ENCODE measurements at regions not wholly inside any gene's neighbourhood (a gene's known extent, or its start where the extent isn't known, plus 50 kb on each side); places are given as distances from the start of the nearest gene placed in this dataset.

DNA sequence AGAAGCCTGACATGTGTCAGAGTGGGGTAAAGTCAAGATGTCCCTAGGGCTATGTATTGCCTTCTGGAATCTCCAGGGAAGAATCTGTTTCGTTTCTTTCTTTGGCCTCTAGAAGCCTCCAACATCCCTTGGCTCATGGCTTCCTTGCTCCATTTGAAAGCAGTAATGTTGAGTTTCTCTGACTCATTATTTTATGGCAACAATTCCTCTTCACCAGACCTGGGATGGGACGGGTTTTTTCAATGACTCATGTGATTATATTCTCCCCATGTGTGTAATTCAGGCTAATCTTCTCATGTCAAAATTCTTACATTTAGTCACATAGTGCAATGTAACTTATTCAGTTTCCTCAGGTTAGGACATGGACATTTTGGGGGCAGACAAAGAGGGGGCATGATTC lies 1038.6 kb downstream of the CBLN2 start:
- DNase-seq (ENCODE audit: low spot score): no peak

DNA sequence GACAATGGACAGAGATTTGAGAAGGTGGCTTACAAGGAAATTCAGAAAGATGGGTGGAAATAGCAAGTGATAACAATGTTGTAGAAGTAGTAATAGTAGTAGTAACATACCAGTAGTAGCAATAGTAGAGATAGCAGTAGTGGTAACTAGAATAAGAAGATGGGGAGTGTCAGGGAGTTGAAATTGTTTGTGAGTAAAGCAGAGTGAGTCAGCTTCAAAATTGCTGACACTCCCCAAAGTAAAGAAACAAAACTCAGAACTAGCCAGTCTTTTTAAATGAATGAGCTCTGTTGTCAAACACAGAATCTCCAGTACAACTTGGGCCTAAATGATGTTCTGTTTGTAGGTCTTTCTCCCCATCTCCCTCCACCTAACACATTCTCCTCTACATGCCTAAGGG lies 1040.9 kb downstream of the CBLN2 start:
- no peak for DNase-seq (ENCODE audit: low spot score)

DNA sequence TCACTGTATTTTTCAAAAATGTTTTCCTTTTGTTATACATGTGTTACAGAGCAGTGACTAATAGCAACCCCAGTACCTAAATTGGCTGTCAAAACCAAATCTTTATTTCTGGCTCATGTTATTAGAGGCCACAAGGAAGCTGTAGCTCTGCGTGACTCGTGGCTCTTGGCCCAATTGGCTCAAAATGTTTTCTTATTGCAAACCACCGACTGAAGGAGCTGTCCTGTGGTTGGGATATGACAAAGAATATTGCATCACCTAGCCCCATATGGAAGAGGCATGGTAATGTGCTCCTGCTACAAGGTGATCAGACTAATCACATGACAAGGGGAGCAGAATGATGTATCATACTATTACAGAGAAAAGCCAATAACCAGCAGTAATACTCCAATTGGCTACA lies 1058.5 kb downstream of the CBLN2 start:
- DNase-seq (ENCODE audit: low spot score): no peak

DNA sequence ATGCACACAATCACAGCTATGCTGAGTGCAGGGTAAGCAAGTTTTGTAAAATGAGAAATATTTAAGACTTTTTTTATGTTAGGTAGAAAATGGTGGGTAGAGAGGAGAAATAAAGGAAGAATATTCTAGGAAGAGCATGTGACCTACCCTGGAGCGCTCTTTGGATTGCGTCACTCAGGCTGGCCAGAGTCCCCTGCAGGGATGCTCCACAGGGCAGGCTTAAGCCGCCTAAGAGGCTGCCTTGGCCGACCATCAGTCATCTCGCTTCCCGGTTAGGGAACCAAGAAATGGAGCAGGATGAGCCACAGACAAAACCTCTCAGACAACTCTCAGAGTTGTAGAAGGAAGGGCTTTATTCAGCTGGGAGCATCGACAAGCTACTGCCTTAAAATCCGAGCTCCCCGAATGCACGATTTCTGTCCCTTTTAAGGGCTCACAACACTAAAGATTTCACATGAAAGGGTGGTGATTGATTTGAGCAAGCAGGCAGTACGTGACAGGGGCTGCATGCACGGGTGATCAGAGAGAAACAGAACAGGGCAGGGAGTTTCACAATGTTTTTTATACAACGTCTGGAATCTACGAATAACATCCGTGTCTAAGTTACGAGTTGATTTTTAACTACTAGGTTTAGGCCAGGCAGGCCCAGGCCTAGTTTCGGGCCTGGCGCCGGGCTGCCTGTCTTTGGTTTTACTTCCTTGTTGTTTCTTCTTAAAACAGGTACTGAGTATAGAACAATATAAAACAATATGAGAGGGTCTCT lies 1072.0 kb downstream of the CBLN2 start:
- no peak for DNase-seq (ENCODE audit: low spot score)

DNA sequence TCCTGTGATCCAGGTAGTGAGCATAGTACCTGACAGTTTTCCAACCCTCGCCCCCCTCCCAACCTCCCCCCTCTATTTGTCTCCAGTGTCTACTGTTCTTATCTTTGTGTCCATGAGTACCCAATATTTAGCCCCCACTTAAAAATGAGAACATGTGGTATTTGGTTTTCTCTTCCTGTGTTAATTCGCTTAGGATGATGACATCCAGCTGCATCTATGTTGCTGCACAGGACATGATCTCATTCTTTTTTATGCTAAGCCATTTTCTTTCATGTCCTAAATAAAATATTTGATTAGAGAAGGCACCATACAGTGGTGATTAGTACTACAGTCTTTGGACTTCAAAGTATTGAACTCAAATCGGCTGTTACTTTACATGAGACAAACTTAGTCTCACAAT lies 1087.9 kb downstream of the CBLN2 start:
- DNase-seq (ENCODE audit: low spot score): no peak

DNA sequence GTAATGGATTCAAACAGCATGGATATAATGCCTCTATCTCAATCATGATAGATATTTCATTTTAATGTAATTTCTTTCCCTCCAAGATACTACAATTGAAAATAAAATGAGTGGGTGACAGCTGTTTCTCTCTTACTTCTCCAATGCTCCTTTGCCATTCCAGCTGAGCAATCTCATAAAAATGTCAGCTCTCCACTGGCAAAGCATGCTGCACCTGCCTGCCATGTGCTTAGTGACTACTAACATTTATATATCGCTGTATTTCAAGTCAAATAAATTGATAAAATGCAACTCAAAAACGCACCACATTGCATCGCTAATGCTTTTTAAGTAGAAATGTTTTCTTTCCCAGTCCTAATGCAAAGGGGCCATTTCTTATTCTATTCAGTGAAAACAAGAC lies 1093.9 kb downstream of the CBLN2 start:
- no peak for DNase-seq (ENCODE audit: low spot score)

DNA sequence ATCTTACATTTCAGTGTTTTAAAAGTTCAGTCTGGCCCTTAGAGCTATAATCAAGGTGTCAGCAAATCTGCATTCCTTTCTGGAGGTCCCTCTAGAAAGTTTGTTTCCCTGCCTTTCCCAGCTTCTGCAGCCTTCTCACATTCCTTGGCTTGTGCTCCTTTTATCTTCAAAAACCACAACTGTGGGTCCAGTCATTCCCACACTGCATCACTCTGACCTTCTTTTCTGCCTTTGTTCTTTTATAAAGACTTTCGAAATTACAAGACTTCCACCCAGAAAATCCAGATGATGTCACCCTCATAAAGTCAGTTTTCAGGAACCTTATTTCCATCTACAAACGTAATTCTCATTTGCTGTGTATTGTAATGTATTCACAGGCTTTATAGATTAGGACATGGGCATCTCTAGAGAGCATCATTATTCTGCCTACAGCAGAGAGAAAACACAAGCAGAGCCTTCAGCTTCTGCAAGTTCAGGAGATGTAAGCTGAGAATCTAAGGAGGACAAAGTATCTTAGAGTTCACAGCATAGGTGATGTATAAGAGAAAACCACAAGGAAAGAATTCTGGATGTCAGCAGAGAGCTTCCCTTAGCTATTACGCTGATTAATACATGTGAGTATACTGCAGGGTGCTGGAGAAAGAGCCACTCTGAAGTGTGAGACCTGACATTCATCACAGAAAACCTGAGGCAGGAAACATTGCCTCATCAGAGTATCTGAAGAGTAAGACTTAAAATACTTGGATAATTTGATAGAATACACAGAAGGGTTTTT lies 1100.2 kb downstream of the CBLN2 start:
- no peak for DNase-seq (ENCODE audit: low spot score)

DNA sequence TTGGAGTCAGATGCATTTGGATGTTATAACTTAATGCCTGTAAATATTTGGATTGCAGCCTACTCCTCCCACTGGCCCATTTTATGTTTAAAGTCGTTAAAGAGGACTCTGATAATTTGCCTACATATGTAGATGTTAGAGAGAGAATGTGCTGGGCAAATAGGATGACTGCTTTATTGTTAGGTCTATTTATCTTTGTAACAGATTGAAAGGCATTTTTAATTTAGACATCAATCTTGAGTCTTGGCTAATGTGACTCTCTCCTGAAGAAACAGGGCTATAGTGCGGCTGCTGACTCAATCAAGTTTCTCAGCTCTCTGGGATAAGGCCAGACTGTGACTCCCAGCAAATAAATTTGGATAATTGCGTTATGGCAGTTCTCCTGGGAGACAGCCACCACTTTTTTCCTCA lies 1101.4 kb downstream of the CBLN2 start:
- no peak for DNase-seq (ENCODE audit: low spot score)

DNA sequence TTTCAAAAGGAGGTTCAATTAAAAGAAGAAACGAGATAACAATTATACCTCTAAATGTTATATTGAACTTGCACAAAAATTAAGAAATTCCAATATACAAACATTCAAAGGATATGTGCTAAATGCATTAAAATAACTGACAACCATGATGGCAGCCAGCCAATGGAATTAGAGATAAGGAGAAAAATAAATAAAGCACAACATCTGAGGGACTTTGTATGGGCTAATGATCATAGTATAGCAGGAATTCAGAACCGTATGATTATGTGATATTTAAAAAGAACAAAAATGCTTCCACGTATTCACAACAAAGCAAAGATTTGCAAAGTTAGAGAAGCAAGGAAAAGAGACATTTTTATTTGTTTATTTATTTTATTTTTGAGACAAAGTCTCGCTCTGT lies 1103.0 kb downstream of the CBLN2 start:
- DNase-seq (ENCODE audit: low spot score): no peak

DNA sequence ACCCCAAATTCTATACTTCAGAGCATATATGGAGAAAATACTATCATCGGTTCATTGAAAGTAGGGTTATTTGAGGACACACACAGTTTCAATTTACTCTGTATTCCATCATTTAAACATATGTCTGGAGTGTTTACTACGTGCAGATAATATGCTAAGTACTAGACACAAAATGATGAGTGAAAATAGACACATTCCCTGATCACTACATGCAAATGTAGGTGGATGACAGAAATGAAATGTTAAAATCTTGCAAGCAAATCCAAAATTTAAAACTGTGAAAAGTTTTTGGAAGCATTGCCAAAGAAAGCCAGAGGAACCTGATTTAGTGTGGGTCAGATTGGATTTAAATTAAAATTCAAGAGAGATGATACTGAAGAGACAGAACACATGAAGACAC lies 1106.6 kb downstream of the CBLN2 start:
- DNase-seq (ENCODE audit: low spot score): no peak

DNA sequence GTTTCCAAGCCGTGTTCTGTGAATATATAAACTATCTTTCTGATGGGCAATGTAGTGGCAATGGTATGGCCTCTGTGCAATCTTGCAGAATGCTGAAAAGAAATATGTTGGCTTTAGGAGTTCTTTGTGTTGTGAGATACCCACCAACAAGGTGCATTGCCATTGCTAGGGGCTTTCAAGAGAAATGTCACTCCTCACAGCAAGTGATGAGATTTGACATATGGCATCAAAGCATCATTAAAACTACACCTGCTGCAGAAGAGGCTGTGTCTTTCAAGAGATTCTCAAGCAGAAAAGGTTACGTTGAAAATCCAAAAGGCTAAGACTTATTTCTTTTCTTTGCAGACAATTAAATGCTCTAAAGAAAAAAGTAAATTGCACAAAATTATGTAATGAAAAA lies 1110.8 kb downstream of the CBLN2 start:
- no peak for DNase-seq (ENCODE audit: low spot score)

DNA sequence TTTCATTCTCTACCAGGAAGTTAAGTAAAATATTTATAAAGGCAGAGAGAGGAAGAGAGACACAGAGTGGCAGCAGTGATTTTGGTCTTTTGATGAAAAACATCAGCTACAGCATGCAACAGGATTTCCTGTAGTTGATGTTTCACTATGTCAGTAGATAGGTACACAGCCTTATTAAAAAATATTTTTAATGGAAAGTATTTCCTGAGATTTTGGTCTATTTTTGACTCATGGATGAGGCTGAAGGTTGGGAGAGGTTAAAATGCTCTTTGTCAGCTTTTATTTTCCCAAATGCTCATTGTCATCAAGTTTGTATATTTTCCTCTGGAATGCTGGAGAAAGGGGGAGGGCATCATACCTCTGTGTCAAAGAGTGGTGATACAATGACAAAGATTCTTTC lies 1112.5 kb downstream of the CBLN2 start:
- DNase-seq (ENCODE audit: low spot score): no peak

DNA sequence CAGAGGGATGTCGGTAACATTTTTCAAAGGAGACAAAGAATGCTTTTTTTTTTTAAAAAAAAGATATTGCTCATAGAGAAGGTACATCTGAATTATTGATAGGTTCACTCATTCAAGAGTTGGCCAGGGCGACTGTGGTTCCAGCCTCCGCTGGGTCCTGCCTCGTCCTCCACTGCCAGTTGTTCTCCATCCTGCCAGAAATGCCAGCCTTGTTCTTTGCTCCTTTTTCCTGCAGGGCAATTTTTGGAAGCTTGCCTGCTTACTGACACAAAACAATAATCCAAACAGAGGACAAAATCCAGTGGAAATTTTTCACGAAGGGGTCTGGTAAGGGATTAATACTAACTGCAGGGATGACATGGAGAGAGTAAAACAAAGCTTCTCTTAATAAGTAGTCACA lies 1113.0 kb downstream of the CBLN2 start:
- DNase-seq (ENCODE audit: low spot score): no peak

DNA sequence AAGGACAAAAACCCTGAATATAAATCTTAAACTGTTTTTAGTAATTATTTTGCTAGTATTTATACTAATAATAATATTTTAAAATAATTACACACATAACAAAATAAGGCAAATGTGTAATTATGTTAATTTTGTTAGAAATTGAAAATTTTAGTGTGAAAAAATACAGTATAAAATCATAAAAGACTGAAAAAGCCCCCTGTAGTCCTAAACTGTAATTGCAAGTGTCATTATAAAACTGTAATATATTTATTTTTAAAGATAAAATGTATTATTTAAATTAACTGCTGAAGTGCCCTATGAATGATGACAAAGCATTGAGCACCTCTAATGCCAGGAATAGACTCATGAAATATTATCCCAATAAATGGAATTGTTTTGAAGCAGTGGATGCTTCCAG lies 1117.7 kb downstream of the CBLN2 start:
- no peak for DNase-seq (ENCODE audit: low spot score)

DNA sequence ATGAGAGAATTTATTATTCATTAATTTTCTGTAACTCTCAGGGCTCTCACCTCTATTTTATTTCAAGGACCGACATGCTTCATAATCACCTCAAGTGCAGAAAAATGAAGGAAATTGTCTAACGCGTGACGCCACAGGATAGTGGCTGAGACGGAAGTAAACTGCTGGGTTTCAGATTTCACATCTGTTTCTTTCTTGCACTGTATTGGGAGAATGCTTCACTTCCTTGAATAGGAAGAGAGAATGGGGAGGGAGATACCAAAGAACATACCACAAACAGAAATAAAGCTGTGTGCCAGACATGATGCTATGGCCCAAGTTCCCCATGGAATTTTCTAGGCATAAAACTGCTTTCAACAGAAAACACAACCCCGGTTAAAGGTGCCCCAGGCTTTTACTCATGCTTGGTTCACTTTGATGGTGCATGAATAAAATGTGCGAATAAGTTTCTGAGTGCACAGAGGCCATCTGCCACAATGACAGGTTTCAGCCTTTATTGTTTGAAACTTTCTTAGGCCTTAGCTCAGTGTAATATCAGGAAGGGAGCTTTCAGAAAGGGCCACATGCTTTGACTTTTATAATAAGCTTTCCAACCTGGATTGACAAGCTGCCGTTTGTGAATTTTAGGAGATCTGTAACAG lies 1116.4 kb downstream of the SOCS6 start:
- DNase-seq (ENCODE audit: low spot score): no peak

DNA sequence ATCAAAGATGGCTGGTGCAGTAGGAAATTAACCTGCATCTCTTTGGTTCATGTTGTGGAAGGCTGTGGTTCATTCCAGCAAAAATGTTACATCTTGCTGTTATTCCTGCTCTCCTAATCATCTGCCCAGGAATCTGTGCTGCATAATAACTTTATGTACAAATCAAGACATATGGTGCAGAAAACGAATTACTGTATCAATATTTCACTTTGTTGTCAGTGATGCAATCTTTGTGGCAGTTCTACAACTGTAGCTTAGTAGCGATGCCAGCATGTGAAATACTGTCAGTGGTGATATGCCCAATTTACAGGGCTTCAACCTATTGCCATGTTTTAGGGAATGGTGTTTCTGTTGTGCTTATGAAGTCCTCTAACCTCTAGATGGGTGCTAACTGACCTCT lies 1114.7 kb downstream of the SOCS6 start:
- DNase-seq (ENCODE audit: low spot score): no peak

DNA sequence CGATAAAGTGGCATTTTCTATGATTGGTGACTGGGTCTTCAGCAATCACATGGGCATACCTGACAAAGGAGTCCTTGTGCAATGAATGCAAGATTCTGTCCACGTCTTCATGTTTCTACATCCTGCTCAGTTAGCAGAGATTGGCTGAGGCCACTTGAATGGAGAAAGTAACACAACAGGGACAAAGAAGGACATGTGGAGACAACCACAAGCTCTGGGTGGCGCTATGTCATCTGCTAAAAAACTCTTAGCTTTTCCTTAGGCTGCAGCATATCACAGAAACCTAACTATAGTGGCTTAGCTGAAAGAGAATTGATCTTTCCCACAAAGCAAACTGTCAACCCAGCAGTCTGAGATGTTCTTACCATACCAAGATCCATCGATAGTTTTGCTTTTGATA lies 1109.7 kb downstream of the SOCS6 start:
- no peak for DNase-seq (ENCODE audit: low spot score)

DNA sequence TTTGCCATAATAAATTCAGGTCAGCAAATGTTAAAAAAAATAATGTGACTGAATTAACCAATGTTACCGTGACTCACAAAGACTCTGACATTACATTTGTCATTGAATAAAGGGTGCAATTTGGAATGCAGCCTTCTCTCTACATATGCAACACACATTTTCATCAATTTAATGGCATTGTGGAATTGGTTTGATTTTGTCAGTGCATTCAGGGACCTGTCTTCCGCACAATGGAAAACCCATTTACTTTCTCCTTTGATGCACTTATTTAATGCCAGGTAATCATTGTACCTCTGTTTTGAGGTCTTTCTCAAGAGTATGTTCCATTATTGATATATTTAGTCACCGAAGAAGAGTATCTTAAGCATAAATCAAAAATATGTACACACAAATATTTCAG lies 1099.3 kb downstream of the SOCS6 start:
- no peak for DNase-seq (ENCODE audit: low spot score)

DNA sequence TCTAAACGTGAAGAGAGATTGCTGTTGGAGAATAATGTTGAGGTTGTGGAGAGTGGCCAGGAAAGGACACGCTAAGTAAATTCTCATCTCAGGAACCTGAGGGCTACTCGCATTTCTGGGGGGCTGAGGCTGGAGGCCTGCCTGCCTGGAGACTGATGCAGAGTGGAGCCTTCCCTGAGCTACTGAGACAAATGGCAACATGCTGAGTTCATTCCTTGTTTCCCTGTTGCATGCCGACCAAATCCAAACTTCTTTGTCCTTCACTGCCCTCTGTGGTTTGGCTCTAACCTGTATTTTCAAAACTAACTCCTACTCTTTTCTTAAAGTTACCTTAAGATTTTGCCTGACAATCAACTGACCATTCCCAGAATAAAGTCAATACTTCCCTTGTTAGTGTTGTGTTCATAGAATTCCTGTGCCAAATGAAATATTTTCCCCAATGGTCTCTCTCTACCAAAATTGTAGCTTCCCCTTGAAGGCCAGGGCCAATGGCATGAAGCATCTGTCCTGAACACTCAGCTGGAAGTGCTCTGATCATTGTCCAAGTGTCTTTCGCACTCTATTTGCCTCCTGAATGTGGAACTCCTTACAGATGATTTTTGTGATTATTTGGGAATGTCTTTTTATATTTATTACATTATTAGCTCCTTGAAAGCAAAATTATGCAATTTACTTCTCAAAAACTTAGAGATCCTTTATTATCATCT lies 1085.6 kb downstream of the SOCS6 start:
- no peak for DNase-seq (ENCODE audit: low spot score)

DNA sequence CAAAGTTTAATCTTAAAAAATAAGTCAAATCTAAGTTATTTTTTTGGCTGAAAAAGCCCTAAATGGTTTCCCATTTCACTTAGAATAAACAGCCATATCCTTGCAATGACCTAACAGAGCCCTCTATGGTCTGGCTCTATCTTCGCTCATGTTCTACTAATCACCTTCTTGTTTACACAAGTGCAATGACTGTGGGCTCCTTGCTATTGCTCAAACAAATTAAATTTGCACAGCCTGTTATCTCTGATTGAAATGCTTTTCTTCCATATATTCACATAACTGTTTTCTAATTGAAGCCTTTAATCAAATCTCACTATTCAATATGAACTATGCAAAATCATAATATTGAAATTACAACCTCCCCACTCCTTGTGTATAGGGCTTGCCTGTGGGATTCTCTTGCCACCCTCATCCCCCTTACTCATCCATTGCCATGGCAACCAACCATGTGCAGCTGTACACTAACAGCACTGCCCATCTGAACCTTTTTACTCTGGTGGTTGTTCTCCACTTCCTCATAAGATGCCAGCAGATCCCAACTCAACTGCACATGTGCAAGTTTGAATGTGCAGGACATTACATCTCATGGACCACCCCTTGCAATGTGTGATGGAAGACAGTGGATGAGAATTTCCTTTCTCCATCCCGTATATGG lies 1083.2 kb downstream of the SOCS6 start:
- no peak for DNase-seq (ENCODE audit: low spot score)

DNA sequence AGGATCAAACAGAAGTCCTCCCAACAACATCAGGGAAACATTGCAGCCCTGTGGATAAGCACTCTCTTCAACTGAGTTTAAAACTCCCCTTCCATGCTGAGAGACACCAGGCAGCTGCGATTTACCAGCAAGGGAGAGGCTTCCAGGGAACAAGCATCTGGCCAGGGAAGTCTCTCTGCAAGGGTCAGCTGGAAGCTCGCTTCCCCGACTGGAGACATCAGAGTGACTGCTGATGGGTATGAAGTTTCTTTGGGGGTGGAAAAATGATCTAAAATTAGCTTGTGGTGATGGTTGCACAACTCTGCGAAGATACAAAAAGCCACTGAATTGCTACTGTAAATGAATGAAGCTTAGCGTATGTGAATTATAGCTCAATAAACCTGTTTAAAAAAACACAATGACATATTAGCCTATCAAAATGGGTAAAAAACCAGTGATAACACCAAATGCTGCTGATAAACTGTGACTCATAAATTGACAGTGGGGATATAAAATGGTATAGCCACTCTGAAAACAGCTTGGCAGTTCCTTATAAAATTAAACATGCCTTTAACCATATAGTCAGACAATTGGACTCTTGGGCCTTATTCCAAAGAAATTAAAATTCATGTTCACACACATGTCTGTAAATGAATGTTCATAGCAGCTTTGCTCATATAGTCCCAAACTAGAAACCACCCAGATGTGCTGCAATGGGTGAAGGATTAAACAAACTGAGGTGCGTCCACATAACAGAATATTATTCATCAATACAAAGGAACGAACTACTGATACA lies 1082.0 kb downstream of the SOCS6 start:
- DNase-seq (ENCODE audit: low spot score): no peak

Measured in D341Med (cell line).